ENCODE measurements at regions not wholly inside any gene's neighbourhood (a gene's known extent, or its start where the extent isn't known, plus 50 kb on each side); places are given as distances from the start of the nearest gene placed in this dataset.
"Not testable (repeated sequence)": the region's sequence is repeated elsewhere in the genome, so short reads cannot be mapped to it uniquely, and the experiment has no call there.

- Histone ChIP-seq H3K79me2 (ENCODE audit: insufficient read depth, low read depth, low read length) (no peaks in the 10 kb centered on the region), H3K4me3 (ENCODE audit: low read depth, low read length, poor library complexity, severe bottlenecking) (no peak overlapping the region), H3K36me3 (ENCODE audit: insufficient read depth, low read length) (no peaks in the 10 kb centered on the region), H3K9me3 (ENCODE audit: low read length) (no peaks in the 10 kb centered on the region), H3K4me1 (ENCODE audit: insufficient read depth, low read length, poor library complexity, severe bottlenecking) (no peaks in the 10 kb centered on the region), H3K9me2 (ENCODE audit: insufficient read depth, low read length) (no peaks in the 10 kb centered on the region), H3K4me2 (ENCODE audit: low read length) (no peak overlapping the region), H4K20me1 (ENCODE audit: insufficient read depth, low read length) (no peaks in the 10 kb centered on the region), H3K27ac (ENCODE audit: low read depth, low read length, poor library complexity, severe bottlenecking) (no peak overlapping the region), H2AFZ (ENCODE audit: low read length) (no peak overlapping the region)
- TF ChIP-seq EZH2phosphoT487 (IDR thresholded peaks at IDR 0.05; ENCODE audit: borderline replicate concordance, low read depth, low read length) (no peak), CTCF (conservative IDR thresholded peaks at IDR 0.05; ENCODE audit: low read length) (no peak)
- POLR2A ChIA-PET: interaction anchor here (0.5 kb wide), 1 partner anchor 212 kb away, joined by 3 read pairs; no protein-coding TSS in a partner anchor
- intact Hi-C loops (cut with micrococcal nuclease; ENCODE audit: unreplicated experiment): no loop called here
- no TSS peak for BruUV-seq (replicated peaks)
- CTCF ChIA-PET (ENCODE audit: unreplicated experiment): no interaction called here
- DNase-seq (ENCODE audit: low spot score): no peak
Measured at GRCh38 chr18:76708071-76708721, 114.2 kb upstream of the ZNF236 start.

- no peak overlapping the region for H3K27ac ChIP-seq (ENCODE audit: low read depth, low read length, poor library complexity, severe bottlenecking)
- intact Hi-C loops (cut with micrococcal nuclease; ENCODE audit: unreplicated experiment): no loop called here
- ChIA-PET CTCF (ENCODE audit: unreplicated experiment) (no interaction called here), POLR2A (interaction anchor here (0.5 kb wide), 1 partner anchor 211 kb away, joined by 3 read pairs; no protein-coding TSS in a partner anchor)
- no TSS peak for BruUV-seq (replicated peaks)
- H3K9me2 ChIP-seq (ENCODE audit: insufficient read depth, low read length): no peaks in the 10 kb centered on the region
- no peaks in the 10 kb centered on the region for H4K20me1 ChIP-seq (ENCODE audit: insufficient read depth, low read length)
- H3K9me3 ChIP-seq (ENCODE audit: low read length): no peaks in the 10 kb centered on the region
- no peaks in the 10 kb centered on the region for H3K79me2 ChIP-seq (ENCODE audit: insufficient read depth, low read depth, low read length)
- no peak overlapping the region for H2AFZ ChIP-seq (ENCODE audit: low read length)
- no peak for DNase-seq (ENCODE audit: low spot score)
- no peak overlapping the region for H3K4me2 ChIP-seq (ENCODE audit: low read length)
- TF ChIP-seq CTCF (conservative IDR thresholded peaks at IDR 0.05; ENCODE audit: low read length) (no peak), EZH2phosphoT487 (IDR thresholded peaks at IDR 0.05; ENCODE audit: borderline replicate concordance, low read depth, low read length) (no peak)
- no peak overlapping the region for H3K4me3 ChIP-seq (ENCODE audit: low read depth, low read length, poor library complexity, severe bottlenecking)
- no peaks in the 10 kb centered on the region for H3K4me1 ChIP-seq (ENCODE audit: insufficient read depth, low read length, poor library complexity, severe bottlenecking)
- H3K36me3 ChIP-seq (ENCODE audit: insufficient read depth, low read length): no peaks in the 10 kb centered on the region
Measured at GRCh38 chr18:76707534-76707933, 114.8 kb upstream of the ZNF236 start.

- H3K9me3 ChIP-seq (ENCODE audit: low read length); H3K36me3 ChIP-seq (ENCODE audit: insufficient read depth, low read length); CTCF ChIA-PET (ENCODE audit: unreplicated experiment); H3K4me3 ChIP-seq (ENCODE audit: low read depth, low read length, poor library complexity, severe bottlenecking); H3K79me2 ChIP-seq (ENCODE audit: insufficient read depth, low read depth, low read length); DNase-seq (ENCODE audit: low spot score); H3K4me1 ChIP-seq (ENCODE audit: insufficient read depth, low read length, poor library complexity, severe bottlenecking); POLR2A ChIA-PET; H3K9me2 ChIP-seq (ENCODE audit: insufficient read depth, low read length); intact Hi-C loops (cut with micrococcal nuclease; ENCODE audit: unreplicated experiment); H3K4me2 ChIP-seq (ENCODE audit: low read length); BruUV-seq (replicated peaks); H4K20me1 ChIP-seq (ENCODE audit: insufficient read depth, low read length); H2AFZ ChIP-seq (ENCODE audit: low read length); H3K27ac ChIP-seq (ENCODE audit: low read depth, low read length, poor library complexity, severe bottlenecking): not testable (repeated sequence)
Measured at GRCh38 chr18:76704589-76704988, 117.8 kb upstream of the ZNF236 start.

All from OCI-LY7 (cell line).